ENCODE measurements at regions not wholly inside any gene's neighbourhood (a gene's known extent, or its start where the extent isn't known, plus 50 kb on each side); places are given as distances from the start of the nearest gene placed in this dataset.

- DNase-seq = no peak
- H3K36me3 Mint-ChIP-seq (ENCODE audit: low read depth) = no peaks in the 10 kb centered on the region
- no peak overlapping the region for H3K4me3 Mint-ChIP-seq
- H3K27ac Mint-ChIP-seq = no peak overlapping the region
- CTCF ChIA-PET = no interaction called here
- H3K27me3 Mint-ChIP-seq = no peaks in the 10 kb centered on the region
- H3K9me3 Mint-ChIP-seq = peaks cover 14% of the 10 kb centered on the region
- no peaks in the 10 kb centered on the region for H3K4me1 Mint-ChIP-seq
- POLR2A ChIA-PET = no interaction called here
These were observed 2019.8 kb downstream of the NCAM2 start for GRCh38 chr21:23017989-23018388.

DNA sequence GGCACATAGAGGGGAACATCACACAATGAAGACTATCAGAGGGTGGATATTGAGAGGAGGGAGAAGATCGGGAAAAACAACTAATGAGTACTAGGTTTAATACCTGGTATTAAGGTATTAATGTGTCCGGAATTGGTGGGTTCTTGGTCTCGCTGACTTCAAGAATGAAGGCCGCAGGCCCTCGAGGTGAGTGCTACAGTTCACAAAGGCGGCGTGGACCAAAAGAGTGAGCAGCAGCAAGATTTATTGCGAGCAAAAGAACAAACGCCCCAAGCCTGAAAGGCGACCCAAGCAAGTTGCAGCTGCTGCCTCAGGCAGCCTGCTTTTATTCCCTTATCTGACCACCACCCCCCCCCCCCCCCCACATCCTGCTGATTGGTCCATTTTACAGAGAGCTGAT lies 2022.8 kb downstream of the NCAM2 start:
- Mint-ChIP-seq H3K36me3 (ENCODE audit: low read depth) (no peaks in the 10 kb centered on the region), H3K9me3 (peaks cover 11% of the 10 kb centered on the region), H3K27me3 (no peaks in the 10 kb centered on the region), H3K4me1 (no peaks in the 10 kb centered on the region), H3K4me3 (no peak overlapping the region), H3K27ac (no peak overlapping the region)
- CTCF ChIA-PET = no interaction called here
- POLR2A ChIA-PET = no interaction called here
- no peak for DNase-seq

GRCh38 chr21:23021481-23021880 lies 2023.3 kb downstream of the NCAM2 start:
- ChIA-PET CTCF (no interaction called here), POLR2A (no interaction called here)
- no peak for DNase-seq
- Mint-ChIP-seq H3K27me3 (no peaks in the 10 kb centered on the region), H3K9me3 (peaks cover 11% of the 10 kb centered on the region), H3K27ac (no peak overlapping the region), H3K4me3 (no peak overlapping the region), H3K4me1 (no peaks in the 10 kb centered on the region), H3K36me3 (ENCODE audit: low read depth) (no peaks in the 10 kb centered on the region)

DNA sequence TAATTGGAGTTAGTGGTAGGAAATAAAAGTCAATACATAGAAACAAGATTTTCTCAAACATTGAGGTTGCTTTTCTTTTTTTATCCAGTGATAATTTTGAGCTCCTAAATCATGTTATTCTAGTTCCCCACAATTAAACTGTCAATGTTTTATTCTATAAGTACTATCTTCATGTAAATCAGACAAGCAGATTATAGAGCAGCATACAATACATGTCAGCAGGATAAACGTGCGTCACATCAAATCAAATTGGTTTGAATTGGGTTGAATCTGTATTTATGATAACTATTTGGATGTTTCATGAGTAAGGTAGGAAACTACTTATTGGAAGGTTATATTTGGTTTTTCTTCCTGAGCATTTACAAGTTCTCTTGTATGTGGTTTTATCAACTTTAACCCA lies 2028.7 kb downstream of the NCAM2 start:
- no peaks in the 10 kb centered on the region for H3K36me3 Mint-ChIP-seq (ENCODE audit: low read depth)
- no peak overlapping the region for H3K27ac Mint-ChIP-seq
- DNase-seq = no peak
- H3K9me3 Mint-ChIP-seq = peaks cover 5% of the 10 kb centered on the region
- no peaks in the 10 kb centered on the region for H3K4me1 Mint-ChIP-seq
- H3K27me3 Mint-ChIP-seq = no peaks in the 10 kb centered on the region
- POLR2A ChIA-PET = no interaction called here
- CTCF ChIA-PET = no interaction called here
- no peak overlapping the region for H3K4me3 Mint-ChIP-seq

- Mint-ChIP-seq H3K27me3 (no peaks in the 10 kb centered on the region), H3K36me3 (ENCODE audit: low read depth) (no peaks in the 10 kb centered on the region), H3K4me3 (no peak overlapping the region), H3K27ac (no peak overlapping the region), H3K9me3 (peaks cover 4% of the 10 kb centered on the region), H3K4me1 (no peaks in the 10 kb centered on the region)
- no peak for DNase-seq
- ChIA-PET POLR2A (no interaction called here), CTCF (no interaction called here)
These were observed 2041.6 kb downstream of the NCAM2 start for GRCh38 chr21:23039846-23040245.

DNA sequence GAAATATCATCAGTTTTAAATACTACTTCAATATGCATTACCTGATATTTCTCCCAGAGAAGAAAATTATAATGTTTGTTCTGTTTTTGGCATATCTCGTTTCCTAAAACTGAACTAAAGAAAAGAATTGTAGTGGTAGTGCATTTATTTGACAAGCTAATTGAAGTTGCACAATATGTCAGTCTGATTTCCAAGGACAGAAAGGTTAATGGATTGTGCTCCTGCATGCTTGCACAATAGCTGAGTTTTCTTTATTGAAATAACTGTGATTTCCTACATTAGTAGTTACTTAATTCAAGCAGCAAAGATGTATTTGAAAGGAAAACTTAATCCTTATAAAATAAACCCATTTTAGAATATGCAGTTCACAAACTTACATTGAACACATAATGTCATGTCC lies 2047.7 kb downstream of the NCAM2 start:
- H3K9me3 Mint-ChIP-seq = peaks cover 3% of the 10 kb centered on the region
- POLR2A ChIA-PET = no interaction called here

DNA sequence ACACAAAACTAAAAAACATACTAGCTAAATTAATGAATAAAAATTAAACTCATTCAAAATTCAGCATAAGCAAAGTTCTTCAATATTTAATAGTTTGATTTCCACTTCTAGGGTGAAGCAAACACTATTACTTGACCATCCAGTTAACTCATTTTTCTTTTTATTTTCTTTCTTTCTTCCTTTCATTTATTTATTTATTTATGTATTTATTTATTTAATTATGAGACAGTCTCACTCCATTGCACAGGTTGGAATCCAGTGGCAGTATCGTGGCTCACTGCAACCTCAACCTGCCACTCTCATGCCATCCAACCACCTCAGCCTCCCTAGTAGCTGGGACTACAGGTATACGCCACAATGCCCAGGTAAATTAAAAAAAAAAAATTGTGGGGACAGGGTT lies 2069.5 kb downstream of the NCAM2 start:
- H3K4me3 Mint-ChIP-seq = no peak overlapping the region
- H3K36me3 Mint-ChIP-seq (ENCODE audit: low read depth) = no peaks in the 10 kb centered on the region
- DNase-seq = no peak
- CTCF ChIA-PET = no interaction called here
- POLR2A ChIA-PET = no interaction called here
- peaks cover 5% of the 10 kb centered on the region for H3K9me3 Mint-ChIP-seq
- H3K27me3 Mint-ChIP-seq = no peaks in the 10 kb centered on the region
- no peaks in the 10 kb centered on the region for H3K4me1 Mint-ChIP-seq
- H3K27ac Mint-ChIP-seq = no peak overlapping the region

More for the DNA sequence above, 2047.7 kb downstream of the NCAM2 start:
- H3K27me3 Mint-ChIP-seq = no peaks in the 10 kb centered on the region
- no peaks in the 10 kb centered on the region for H3K36me3 Mint-ChIP-seq (ENCODE audit: low read depth)
- H3K4me1 Mint-ChIP-seq = no peaks in the 10 kb centered on the region
- no peak for DNase-seq
- H3K27ac Mint-ChIP-seq = no peak overlapping the region
- CTCF ChIA-PET = no interaction called here
- H3K4me3 Mint-ChIP-seq = no peak overlapping the region

GRCh38 chr21:23083242-23083641 lies 2085.0 kb downstream of the NCAM2 start:
- Mint-ChIP-seq H3K27ac (no peak overlapping the region), H3K4me3 (no peak overlapping the region), H3K4me1 (no peaks in the 10 kb centered on the region), H3K36me3 (ENCODE audit: low read depth) (no peaks in the 10 kb centered on the region), H3K27me3 (no peaks in the 10 kb centered on the region), H3K9me3 (no peaks in the 10 kb centered on the region)
- ChIA-PET POLR2A (no interaction called here), CTCF (no interaction called here)
- DNase-seq = no peak

DNA sequence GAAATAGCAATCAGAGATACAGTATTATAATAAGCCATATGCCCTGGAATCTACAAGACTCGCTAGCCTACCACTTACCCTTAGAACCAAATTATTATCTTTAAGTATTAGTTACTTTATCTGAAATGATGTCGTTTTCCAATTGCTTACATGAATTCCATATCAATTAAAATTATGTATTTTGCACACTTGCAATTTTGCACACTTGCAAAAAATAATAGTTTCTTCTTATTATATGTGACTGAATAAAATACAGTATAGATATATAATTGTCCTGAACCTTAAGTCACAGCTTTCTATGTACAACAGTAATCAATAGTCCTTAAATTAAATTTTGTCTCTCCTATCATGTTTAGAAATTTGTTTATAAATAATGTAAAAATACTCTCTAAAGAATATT lies 2095.1 kb downstream of the NCAM2 start:
- Mint-ChIP-seq H3K9me3 (peaks cover 19% of the 10 kb centered on the region), H3K4me1 (no peaks in the 10 kb centered on the region), H3K27ac (no peak overlapping the region), H3K4me3 (no peak overlapping the region), H3K36me3 (ENCODE audit: low read depth) (no peaks in the 10 kb centered on the region), H3K27me3 (no peaks in the 10 kb centered on the region)
- CTCF ChIA-PET = no interaction called here
- POLR2A ChIA-PET = no interaction called here
- no peak for DNase-seq

DNA sequence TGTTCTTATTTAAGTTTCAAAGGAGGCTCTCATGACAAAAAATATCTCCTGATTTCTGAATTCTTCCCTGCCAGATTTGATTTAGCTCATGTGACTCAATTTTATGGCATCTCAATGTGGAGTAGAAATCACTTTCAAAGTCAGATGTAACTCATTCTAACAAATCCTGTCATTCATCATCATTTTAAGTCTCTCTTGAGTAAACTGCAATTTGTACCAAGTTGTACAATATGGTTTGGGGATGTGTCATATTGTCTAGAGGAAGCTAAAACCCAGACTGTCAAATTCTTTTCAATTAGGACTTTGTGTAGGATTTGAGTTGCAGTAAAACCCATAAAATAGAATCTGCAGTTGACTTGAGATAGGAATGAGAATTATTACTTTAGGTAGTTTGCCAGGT lies 2101.0 kb downstream of the NCAM2 start:
- H3K9me3 Mint-ChIP-seq = peaks cover 10% of the 10 kb centered on the region
- no peak overlapping the region for H3K4me3 Mint-ChIP-seq
- no peaks in the 10 kb centered on the region for H3K36me3 Mint-ChIP-seq (ENCODE audit: low read depth)
- no peaks in the 10 kb centered on the region for H3K4me1 Mint-ChIP-seq
- no peak for DNase-seq
- ChIA-PET POLR2A (no interaction called here), CTCF (no interaction called here)
- H3K27me3 Mint-ChIP-seq = no peaks in the 10 kb centered on the region
- H3K27ac Mint-ChIP-seq = no peak overlapping the region

GRCh38 chr21:23101111-23101510 lies 2102.9 kb downstream of the NCAM2 start:
- no peak for DNase-seq
- Mint-ChIP-seq H3K9me3 (peaks cover 9% of the 10 kb centered on the region), H3K36me3 (ENCODE audit: low read depth) (no peaks in the 10 kb centered on the region), H3K27ac (no peak overlapping the region), H3K4me3 (no peak overlapping the region), H3K4me1 (no peaks in the 10 kb centered on the region), H3K27me3 (no peaks in the 10 kb centered on the region)
- ChIA-PET CTCF (no interaction called here), POLR2A (no interaction called here)

DNA sequence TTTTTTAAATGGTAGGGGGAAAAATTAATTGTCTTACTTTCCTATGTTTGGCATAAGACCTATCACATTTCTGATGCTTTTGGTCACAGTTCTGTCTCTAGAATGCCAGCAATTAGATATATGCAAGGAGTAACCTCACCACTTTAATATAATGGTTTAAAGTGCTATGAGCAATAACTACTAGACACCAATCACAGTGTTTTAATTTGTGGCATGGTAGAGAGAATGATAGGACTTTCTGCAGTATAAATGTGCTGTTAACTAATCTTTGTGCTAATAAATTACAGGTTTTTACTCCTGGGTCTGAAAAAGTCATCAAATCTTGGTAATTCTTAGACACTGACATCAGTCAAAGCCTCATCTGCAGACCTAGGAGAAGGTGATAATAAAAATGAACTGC lies 2110.3 kb downstream of the NCAM2 start:
- H3K27ac Mint-ChIP-seq = no peak overlapping the region
- H3K36me3 Mint-ChIP-seq (ENCODE audit: low read depth) = no peaks in the 10 kb centered on the region
- H3K4me1 Mint-ChIP-seq = no peaks in the 10 kb centered on the region
- no peak for DNase-seq
- ChIA-PET POLR2A (no interaction called here), CTCF (no interaction called here)
- H3K27me3 Mint-ChIP-seq = no peaks in the 10 kb centered on the region
- H3K4me3 Mint-ChIP-seq = no peak overlapping the region
- peaks cover 2% of the 10 kb centered on the region for H3K9me3 Mint-ChIP-seq

DNA sequence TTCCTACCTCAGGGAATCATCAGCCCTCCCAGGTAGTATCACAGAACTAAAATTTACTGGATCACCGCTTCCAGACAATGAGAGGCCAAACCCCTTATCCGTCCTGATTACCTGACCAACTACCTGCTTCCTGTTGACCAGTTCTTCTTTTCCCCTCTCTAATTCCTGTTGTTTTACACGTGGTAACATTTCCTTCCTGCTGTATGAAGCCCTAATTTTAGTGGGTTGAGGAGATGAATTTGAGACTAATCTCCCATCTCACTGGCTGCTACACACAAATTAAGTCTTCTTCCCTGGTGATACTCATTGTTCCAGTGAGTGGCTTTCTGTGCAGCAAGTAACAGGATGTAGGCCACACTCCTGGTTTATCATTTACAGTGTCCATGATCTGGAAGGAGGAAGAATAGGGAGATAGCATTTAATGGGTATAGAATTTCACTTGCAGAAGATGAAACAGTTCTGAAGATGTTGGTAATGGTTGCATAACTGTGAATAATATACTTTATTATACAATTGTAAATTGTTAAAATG lies 2112.9 kb downstream of the NCAM2 start:
- peaks cover 6% of the 10 kb centered on the region for H3K9me3 Mint-ChIP-seq
- ChIA-PET POLR2A (no interaction called here), CTCF (no interaction called here)
- H3K36me3 Mint-ChIP-seq (ENCODE audit: low read depth) = no peaks in the 10 kb centered on the region
- no peaks in the 10 kb centered on the region for H3K4me1 Mint-ChIP-seq
- no peak overlapping the region for H3K4me3 Mint-ChIP-seq
- H3K27me3 Mint-ChIP-seq = no peaks in the 10 kb centered on the region
- no peak for DNase-seq
- H3K27ac Mint-ChIP-seq = no peak overlapping the region

GRCh38 chr21:23119491-23119890 lies 2121.3 kb downstream of the NCAM2 start:
- DNase-seq = no peak
- ChIA-PET POLR2A (no interaction called here), CTCF (no interaction called here)
- peaks cover 6% of the 10 kb centered on the region for H3K9me3 Mint-ChIP-seq
- H3K27ac Mint-ChIP-seq = no peak overlapping the region
- no peaks in the 10 kb centered on the region for H3K27me3 Mint-ChIP-seq
- H3K4me3 Mint-ChIP-seq = no peak overlapping the region
- no peaks in the 10 kb centered on the region for H3K4me1 Mint-ChIP-seq
- H3K36me3 Mint-ChIP-seq (ENCODE audit: low read depth) = no peaks in the 10 kb centered on the region

- H3K27ac Mint-ChIP-seq = no peak overlapping the region
- H3K4me3 Mint-ChIP-seq = no peak overlapping the region
- no peaks in the 10 kb centered on the region for H3K4me1 Mint-ChIP-seq
- ChIA-PET CTCF (no interaction called here), POLR2A (no interaction called here)
- H3K9me3 Mint-ChIP-seq = peaks cover 3% of the 10 kb centered on the region
- no peaks in the 10 kb centered on the region for H3K27me3 Mint-ChIP-seq
- no peak for DNase-seq
- no peaks in the 10 kb centered on the region for H3K36me3 Mint-ChIP-seq (ENCODE audit: low read depth)
These were observed 2129.8 kb downstream of the NCAM2 start for GRCh38 chr21:23127973-23128372.

Measured in activated CD4-positive, alpha-beta memory T cell treated with anti-CD3 and anti-CD28 coated beads, Interleukin-2, amount 10 ng/mL, durations not matched to agents 7 days and 5 days (primary cell).